ENCODE measurements at regions not wholly inside any gene's neighbourhood (a gene's known extent, or its start where the extent isn't known, plus 50 kb on each side); places are given as distances from the start of the nearest gene placed in this dataset.

DNA sequence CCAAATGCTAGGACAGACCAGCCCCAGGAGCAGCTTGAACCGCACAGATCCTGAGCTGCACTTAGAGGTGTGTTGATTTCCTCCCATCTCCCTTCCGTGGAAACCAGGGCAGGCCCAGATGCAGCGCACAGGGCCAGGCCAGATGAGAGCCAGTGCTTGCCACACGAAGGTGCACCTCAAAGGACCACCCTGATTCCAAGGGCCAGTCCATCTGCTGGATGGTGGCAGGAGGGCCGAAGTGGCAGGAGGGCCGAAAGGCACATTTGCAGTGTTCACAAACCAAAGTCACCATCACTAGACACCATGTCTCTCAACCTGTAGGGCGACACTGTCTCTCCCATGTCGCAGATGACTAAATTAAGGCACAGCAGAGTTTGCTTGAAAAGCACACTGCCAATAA is 370.7 kb upstream of the MYT1L start:
- TF ChIP-seq, protein P1, sequence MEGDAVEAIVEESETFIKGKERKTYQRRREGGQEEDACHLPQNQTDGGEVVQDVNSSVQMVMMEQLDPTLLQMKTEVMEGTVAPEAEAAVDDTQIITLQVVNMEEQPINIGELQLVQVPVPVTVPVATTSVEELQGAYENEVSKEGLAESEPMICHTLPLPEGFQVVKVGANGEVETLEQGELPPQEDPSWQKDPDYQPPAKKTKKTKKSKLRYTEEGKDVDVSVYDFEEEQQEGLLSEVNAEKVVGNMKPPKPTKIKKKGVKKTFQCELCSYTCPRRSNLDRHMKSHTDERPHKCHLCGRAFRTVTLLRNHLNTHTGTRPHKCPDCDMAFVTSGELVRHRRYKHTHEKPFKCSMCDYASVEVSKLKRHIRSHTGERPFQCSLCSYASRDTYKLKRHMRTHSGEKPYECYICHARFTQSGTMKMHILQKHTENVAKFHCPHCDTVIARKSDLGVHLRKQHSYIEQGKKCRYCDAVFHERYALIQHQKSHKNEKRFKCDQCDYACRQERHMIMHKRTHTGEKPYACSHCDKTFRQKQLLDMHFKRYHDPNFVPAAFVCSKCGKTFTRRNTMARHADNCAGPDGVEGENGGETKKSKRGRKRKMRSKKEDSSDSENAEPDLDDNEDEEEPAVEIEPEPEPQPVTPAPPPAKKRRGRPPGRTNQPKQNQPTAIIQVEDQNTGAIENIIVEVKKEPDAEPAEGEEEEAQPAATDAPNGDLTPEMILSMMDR (IDR thresholded peaks at IDR 0.05) = no peak
- TF ChIP-seq POLR2A (IDR thresholded peaks at IDR 0.05; ENCODE audit: low read depth) = no peak
- TF ChIP-seq EP300 (IDR thresholded peaks at IDR 0.05) = no peak
- no peak for TF ChIP-seq POLR2AphosphoS5 (IDR thresholded peaks at IDR 0.05)
